GM06990 (cell line): ENCODE measurements at regions not wholly inside any gene's neighbourhood (a gene's known extent, or its start where the extent isn't known, plus 50 kb on each side); places are given as distances from the start of the nearest gene placed in this dataset.

Source experiments
- DNase-seq: peaks from one replicate; pipeline ENCODE4 v3.0.0-alpha.2; 2011; ENCODE audit not compliant: insufficient read length; ENCODE audit errors: extremely low read depth
- H3K27me3 ChIP-seq: replicated peaks from 2 replicates; pipeline ENCODE4 v1.6.0; 2011; ENCODE audit warnings: low read length; ENCODE audit not compliant: control insufficient read depth, insufficient read depth
- H3K36me3 ChIP-seq: 2 replicates; pipeline ENCODE4 v1.5.1; 2011; ENCODE audit warnings: low read length; ENCODE audit not compliant: control insufficient read depth, insufficient read depth
- H3K4me3 ChIP-seq: replicated peaks from 2 replicates; pipeline ENCODE4 v1.5.1; 2011; ENCODE audit warnings: low read depth, mild to moderate bottlenecking, control low read depth, low read length
- CTCF ChIP-seq: IDR thresholded peaks from 2 replicates; pipeline ENCODE4 v1.5.1; 2011; ENCODE audit warnings: low read length, control low read depth, mild to moderate bottlenecking, inconsistent platforms; ENCODE audit not compliant: insufficient read depth, poor library complexity, severe bottlenecking

- DNase-seq: no peak
- H3K4me3 ChIP-seq: no peak overlapping the region
- H3K36me3 ChIP-seq: no peaks in the 10 kb centered on the region
- TF ChIP-seq CTCF: no peak
- H3K27me3 ChIP-seq: no peaks in the 10 kb centered on the region
Observed at GRCh38 chr5:136924490-136924889, 559.1 kb upstream of the TRPC7 start.

DNA sequence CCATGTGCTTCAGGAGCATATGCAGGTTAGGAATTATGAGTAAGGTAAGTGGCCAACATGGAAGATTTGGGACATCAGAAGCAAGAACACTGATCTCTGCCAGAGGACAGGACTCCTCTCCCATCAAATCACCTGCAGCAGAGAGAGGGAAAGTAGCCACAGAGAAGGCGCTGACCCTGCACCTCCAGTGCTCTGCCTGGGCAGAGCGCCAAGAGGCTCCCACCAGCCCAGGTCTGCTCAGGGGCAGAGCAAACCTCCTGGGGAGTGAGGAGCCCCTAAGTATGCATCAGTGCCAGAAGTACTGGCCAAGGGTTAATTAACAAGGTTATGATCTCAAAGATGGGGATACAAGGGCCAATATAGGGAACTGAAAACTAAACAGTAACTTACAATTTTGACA lies 545.3 kb upstream of the TRPC7 start:
- H3K4me3 ChIP-seq: no peak overlapping the region
- H3K36me3 ChIP-seq: no peaks in the 10 kb centered on the region
- DNase-seq: no peak

DNA sequence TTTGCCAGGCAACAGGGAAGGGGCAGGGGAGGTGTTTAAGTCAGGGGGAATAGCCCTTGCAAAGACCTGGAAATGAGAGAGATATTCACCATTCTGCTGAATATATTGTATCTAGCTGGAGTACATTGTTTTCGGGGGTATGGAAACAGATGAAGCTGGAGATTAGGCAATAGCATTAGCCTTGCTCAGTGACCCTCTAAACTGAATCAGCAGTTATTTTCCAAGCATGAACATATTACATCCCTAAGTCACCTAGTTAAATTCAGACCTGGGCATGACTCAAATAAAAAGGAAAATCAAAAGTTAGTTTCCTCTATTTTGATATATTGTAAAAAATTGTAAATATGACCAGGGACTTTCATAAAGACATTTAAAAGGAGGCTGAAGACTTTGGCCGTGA lies 544.6 kb upstream of the TRPC7 start:
- no peak overlapping the region for H3K4me3 ChIP-seq
- H3K27me3 ChIP-seq: no peaks in the 10 kb centered on the region
- no peaks in the 10 kb centered on the region for H3K36me3 ChIP-seq
- DNase-seq: no peak
- TF ChIP-seq CTCF: no peak

More for the DNA sequence above, 545.3 kb upstream of the TRPC7 start:
- TF ChIP-seq CTCF: no peak
- no peaks in the 10 kb centered on the region for H3K27me3 ChIP-seq

- H3K36me3 ChIP-seq: no peaks in the 10 kb centered on the region
- no peak overlapping the region for H3K4me3 ChIP-seq
- DNase-seq: no peak
- TF ChIP-seq CTCF: no peak
- no peaks in the 10 kb centered on the region for H3K27me3 ChIP-seq
Observed at GRCh38 chr5:136907371-136907770, 542.0 kb upstream of the TRPC7 start.

DNA sequence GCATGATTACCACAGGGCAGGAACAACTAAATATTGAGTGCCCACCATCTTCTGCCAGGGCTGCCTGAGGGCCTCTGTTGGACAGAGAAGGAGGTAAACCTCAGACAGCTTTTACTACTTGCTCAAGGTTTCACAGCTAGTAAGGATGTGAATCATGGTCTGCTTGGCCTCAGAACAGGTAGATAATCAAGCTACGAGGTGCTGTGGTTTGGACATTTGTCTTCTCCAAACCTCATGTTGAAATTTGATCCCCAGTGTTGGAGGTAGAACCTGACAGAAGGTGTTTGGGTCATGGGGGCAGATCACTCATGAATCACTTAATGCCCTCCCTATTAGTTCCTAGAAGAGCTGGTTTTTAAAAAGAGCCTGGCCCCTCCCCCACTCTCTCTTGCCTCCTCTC lies 541.2 kb upstream of the TRPC7 start:
- no peak for DNase-seq
- Histone ChIP-seq H3K27me3 (no peaks in the 10 kb centered on the region), H3K36me3 (no peaks in the 10 kb centered on the region), H3K4me3 (no peak overlapping the region)
- no peak for TF ChIP-seq CTCF

DNA sequence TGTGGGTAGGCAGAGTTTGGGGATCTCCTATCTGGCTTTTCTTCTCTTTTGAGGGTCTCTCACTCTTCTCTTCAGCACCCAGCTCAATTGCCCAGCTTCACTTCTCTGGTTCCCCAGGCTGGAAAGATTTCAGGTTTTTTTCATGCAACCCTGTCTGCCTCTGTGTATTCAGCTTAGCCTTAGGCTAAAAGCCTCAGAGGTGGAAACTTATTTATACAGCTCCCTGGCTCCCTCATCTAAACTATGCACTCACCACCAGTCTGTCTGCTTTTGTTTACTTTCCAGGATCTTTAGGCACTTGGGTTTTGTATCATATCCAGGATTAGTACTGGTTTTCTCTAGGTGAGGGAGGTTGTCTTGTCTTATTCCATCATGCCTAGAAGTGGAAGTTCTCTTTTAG lies 540.2 kb upstream of the TRPC7 start:
- DNase-seq: no peak
- Histone ChIP-seq H3K36me3 (no peaks in the 10 kb centered on the region), H3K27me3 (no peaks in the 10 kb centered on the region), H3K4me3 (no peak overlapping the region)
- TF ChIP-seq CTCF: no peak
